CD14-positive monocyte (primary cell): ENCODE measurements at regions not wholly inside any gene's neighbourhood (a gene's known extent, or its start where the extent isn't known, plus 50 kb on each side); places are given as distances from the start of the nearest gene placed in this dataset.
A peak's percentile ranks its signal among the peaks of the same experiment; 100 is the strongest.

Experiments
- DNase-seq, 3 donors: peaks; one replicate each; pipeline ENCODE4 v3.0.0-alpha.2; 2011 to 2022
- H2AFZ ChIP-seq: 2 replicates; pipeline ENCODE4 v1.6.0; 2012; ENCODE audit warnings: mild to moderate bottlenecking, low read depth, low read length, inconsistent platforms; ENCODE audit not compliant: insufficient read depth, poor library complexity, severe bottlenecking
- H3K27ac ChIP-seq, 2 donors: 1 replicate in 1 of 2; 2 replicates in 1 of 2; pipeline ENCODE4 v1.5.1; 2012 to 2013; ENCODE audit warnings: low read length in 2 of 2, control low read depth in 1 of 2, inconsistent platforms in 1 of 2, low read depth in 1 of 2, mild to moderate bottlenecking in 1 of 2
- H3K27me3 ChIP-seq, 2 donors: one replicate each; pipeline versions ENCODE4 v1.6.0 to v1.6.1; 2011 to 2013; ENCODE audit warnings: low read length in 2 of 2; ENCODE audit not compliant: control insufficient read depth in 2 of 2, insufficient read depth in 2 of 2
- H3K36me3 ChIP-seq, 2 donors: replicated peaks in 1 of 2; 1 replicate in 1 of 2; 2 replicates in 1 of 2; pipeline versions ENCODE4 v1.5.1 to v1.6.1; 2012 to 2013; ENCODE audit warnings: low read length in 2 of 2, control low read depth in 1 of 2, inconsistent platforms in 1 of 2, mild to moderate bottlenecking in 1 of 2; ENCODE audit not compliant: insufficient read depth in 2 of 2, control insufficient read depth in 1 of 2
- H3K4me1 ChIP-seq, 2 donors: 1 replicate in 1 of 2; 2 replicates in 1 of 2; pipeline versions ENCODE4 v1.5.1 to v1.6.1; 2012 to 2013; ENCODE audit warnings: low read length in 2 of 2, control low read depth in 1 of 2, inconsistent platforms in 1 of 2, mild to moderate bottlenecking in 1 of 2, moderate library complexity in 1 of 2; ENCODE audit not compliant: insufficient read depth in 2 of 2, control insufficient read depth in 1 of 2
- H3K4me2 ChIP-seq: replicated peaks from 2 replicates; pipeline ENCODE3; 2012; ENCODE audit warnings: low read length, moderate library complexity, mild to moderate bottlenecking; ENCODE audit not compliant: poor library complexity, severe bottlenecking; ENCODE audit errors: extremely low read depth
- H3K4me3 ChIP-seq, 3 experiments: fragments of 200-600 bp in 1 of 3; sonication (generic) in 1 of 3; replicated peaks in 1 of 3; 1 replicate in 2 of 3; 2 replicates in 1 of 3; pipeline ENCODE4 v1.5.1; 2011 to 2013; ENCODE audit warnings: low read length in 3 of 3, mild to moderate bottlenecking in 3 of 3, control low read depth in 2 of 3, low read depth in 2 of 3, inconsistent platforms in 1 of 3, moderate library complexity in 1 of 3
- H3K79me2 ChIP-seq: 2 replicates; pipeline ENCODE4 v1.6.0; 2012; ENCODE audit warnings: mild to moderate bottlenecking, control low read depth, inconsistent platforms, low read length, moderate library complexity; ENCODE audit not compliant: insufficient read depth
- H3K9ac ChIP-seq: 2 replicates; pipeline ENCODE4 v1.6.0; 2017; ENCODE audit warnings: low read length, mild to moderate bottlenecking; ENCODE audit not compliant: insufficient read depth, poor library complexity, severe bottlenecking
- H3K9me3 ChIP-seq, 2 donors: replicated peaks in 1 of 2; 1 replicate in 1 of 2; 2 replicates in 1 of 2; pipeline versions ENCODE4 v1.5.1 to v1.6.1; 2012 to 2013; ENCODE audit warnings: low read length in 2 of 2, control low read depth in 1 of 2; ENCODE audit not compliant: control insufficient read depth in 1 of 2, insufficient read depth in 1 of 2
- H4K20me1 ChIP-seq: 2 replicates; pipeline ENCODE4 v1.6.0; 2012; ENCODE audit warnings: mild to moderate bottlenecking, low read length, control low read depth, moderate library complexity; ENCODE audit not compliant: insufficient read depth
- H3K27ac Mint-ChIP-seq, 7 donors: one replicate each; pipeline ENCODE4 v1.8.0; 2020; ENCODE audit warnings: mild to moderate bottlenecking in 7 of 7, mixed read lengths in 7 of 7, moderate library complexity in 6 of 7, inconsistent platforms in 2 of 7
- H3K27me3 Mint-ChIP-seq, 3 donors: one replicate each; pipeline ENCODE4 v1.8.0; 2021 to 2022; ENCODE audit warnings: low read depth in 3 of 3, mild to moderate bottlenecking in 3 of 3, mixed read lengths in 3 of 3, moderate library complexity in 3 of 3, inconsistent platforms in 1 of 3
- H3K36me3 Mint-ChIP-seq, 2 donors: one replicate each; pipeline ENCODE4 v1.8.0; 2020; ENCODE audit warnings: mixed read lengths in 2 of 2, inconsistent platforms in 1 of 2, mild to moderate bottlenecking in 1 of 2
- H3K4me1 Mint-ChIP-seq: one replicate; pipeline ENCODE4 v1.8.0; 2020; ENCODE audit warnings: mild to moderate bottlenecking, mixed read lengths
- H3K4me3 Mint-ChIP-seq, 2 donors: one replicate each; pipeline ENCODE4 v1.8.0; 2020; ENCODE audit warnings: mild to moderate bottlenecking in 2 of 2, mixed read lengths in 2 of 2, moderate library complexity in 1 of 2
- H3K9me3 Mint-ChIP-seq, 7 donors: one replicate each; pipeline ENCODE4 v1.8.0; 2020 to 2022; ENCODE audit warnings: mixed read lengths in 7 of 7, mild to moderate bottlenecking in 6 of 7, moderate library complexity in 6 of 7, inconsistent platforms in 2 of 7
- WGBS: methylation state at CpG from one replicate; pipeline ENCODE4 v1.1.5; 2013; ENCODE audit warnings: missing lambda C conversion rate; ENCODE audit not compliant: insufficient coverage; 5-methylcytosine and 5-hydroxymethylcytosine counted together
- intact Hi-C, 2 donors: fragments of 100-400 bp; cut with micrococcal nuclease; formaldehyde crosslinking; loops; one replicate each; pipeline versions ENCODE4 v1.15.0 to v1.15.1; 2023
- TF ChIP-seq, protein P1 (sequence below): fragments of 200-600 bp; IDR thresholded peaks from one replicate; pipeline ENCODE4 v1.8.0; 2022; ENCODE audit warnings: antibody characterized with exemption, mild to moderate bottlenecking

DNA sequence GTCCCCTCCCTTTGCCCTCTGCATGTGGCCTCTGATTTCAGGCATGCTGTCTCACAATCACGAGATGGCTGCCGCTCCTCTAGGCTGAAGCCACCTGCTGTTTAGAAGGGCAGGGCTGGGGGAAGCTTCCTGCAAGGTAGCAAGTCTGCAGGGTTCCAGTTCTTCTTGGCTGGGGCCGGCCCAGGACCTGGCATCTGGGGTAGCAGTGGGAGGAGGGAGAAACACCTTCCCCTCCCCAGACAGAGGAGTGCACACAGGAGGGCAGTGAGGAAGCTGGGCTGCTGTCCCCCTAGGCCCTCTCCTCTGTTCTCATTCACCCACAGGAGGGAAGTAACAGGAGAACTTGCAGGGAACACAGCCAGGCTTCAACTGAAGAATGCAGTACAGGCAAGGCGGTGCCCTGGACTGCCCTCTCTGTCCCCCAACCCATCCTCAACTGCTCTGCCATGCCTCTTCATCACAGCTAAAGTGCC is 345.9 kb upstream of the HS6ST1 start:
- peaks cover 19% of the 10 kb centered on the region for H3K4me1 Mint-ChIP-seq
- Histone ChIP-seq H3K4me1 (peaks cover 0 to 12% of the 10 kb centered on the region in 2 donors), H4K20me1 (no peaks in the 10 kb centered on the region), H3K4me2 (no peak overlapping the region), H3K36me3 (no peaks in the 10 kb centered on the region), H3K9ac (no peak overlapping the region), H3K27me3 (no peaks in the 10 kb centered on the region), H3K9me3 (no peaks in the 10 kb centered on the region), H2AFZ (peak overlapping the region; percentile 21), H3K27ac (no peak overlapping the region), H3K79me2 (no peaks in the 10 kb centered on the region), H3K4me3 (no peak overlapping the region)
- peak overlapping the region in 2 of 7 donors; percentile 31 to 79 for H3K27ac Mint-ChIP-seq
- TF ChIP-seq, protein P1, sequence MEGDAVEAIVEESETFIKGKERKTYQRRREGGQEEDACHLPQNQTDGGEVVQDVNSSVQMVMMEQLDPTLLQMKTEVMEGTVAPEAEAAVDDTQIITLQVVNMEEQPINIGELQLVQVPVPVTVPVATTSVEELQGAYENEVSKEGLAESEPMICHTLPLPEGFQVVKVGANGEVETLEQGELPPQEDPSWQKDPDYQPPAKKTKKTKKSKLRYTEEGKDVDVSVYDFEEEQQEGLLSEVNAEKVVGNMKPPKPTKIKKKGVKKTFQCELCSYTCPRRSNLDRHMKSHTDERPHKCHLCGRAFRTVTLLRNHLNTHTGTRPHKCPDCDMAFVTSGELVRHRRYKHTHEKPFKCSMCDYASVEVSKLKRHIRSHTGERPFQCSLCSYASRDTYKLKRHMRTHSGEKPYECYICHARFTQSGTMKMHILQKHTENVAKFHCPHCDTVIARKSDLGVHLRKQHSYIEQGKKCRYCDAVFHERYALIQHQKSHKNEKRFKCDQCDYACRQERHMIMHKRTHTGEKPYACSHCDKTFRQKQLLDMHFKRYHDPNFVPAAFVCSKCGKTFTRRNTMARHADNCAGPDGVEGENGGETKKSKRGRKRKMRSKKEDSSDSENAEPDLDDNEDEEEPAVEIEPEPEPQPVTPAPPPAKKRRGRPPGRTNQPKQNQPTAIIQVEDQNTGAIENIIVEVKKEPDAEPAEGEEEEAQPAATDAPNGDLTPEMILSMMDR: no peak
- peaks cover 10 to 17% (median 14%) of the 10 kb centered on the region in 3 donors for H3K27me3 Mint-ChIP-seq
- peaks cover 0 to 4% (median 2%) of the 10 kb centered on the region in 7 donors for H3K9me3 Mint-ChIP-seq
- H3K36me3 Mint-ChIP-seq: no peaks in the 10 kb centered on the region
- no peak overlapping the region for H3K4me3 Mint-ChIP-seq
- 34% methylated on average over 3 of the region's 4 CpGs for WGBS
- DNase-seq: no peak
- intact Hi-C loops: no loop called here

DNA sequence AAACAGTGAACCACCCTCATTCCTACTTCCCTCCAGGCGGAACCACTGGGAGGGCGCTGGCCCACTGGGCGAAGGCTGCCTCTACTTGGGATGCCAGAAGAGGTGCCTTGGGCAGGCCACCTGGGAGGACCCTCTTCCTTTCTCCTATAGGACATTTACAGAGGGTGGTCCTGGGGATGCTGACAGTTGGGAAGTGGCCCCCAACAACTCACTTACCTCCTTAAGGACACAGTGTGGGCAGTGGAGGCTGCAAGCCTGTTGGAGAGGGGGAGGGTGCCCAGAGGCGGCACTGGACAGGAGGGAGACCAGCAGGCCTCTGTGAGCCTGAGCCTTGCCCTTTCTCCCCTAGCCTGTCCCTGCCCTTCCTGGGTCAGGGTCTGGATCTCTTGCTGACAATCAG is 346.4 kb upstream of the HS6ST1 start:
- Mint-ChIP-seq H3K27ac (peak overlapping the region in 2 of 7 donors; percentile 31 to 79), H3K9me3 (peaks cover 0 to 3% (median 0%) of the 10 kb centered on the region in 7 donors), H3K4me3 (no peak overlapping the region), H3K27me3 (peaks cover 10 to 19% (median 14%) of the 10 kb centered on the region in 3 donors), H3K4me1 (peaks cover 16% of the 10 kb centered on the region), H3K36me3 (no peaks in the 10 kb centered on the region)
- H2AFZ ChIP-seq: no peak overlapping the region
- peaks cover 0 to 11% of the 10 kb centered on the region in 2 donors for H3K4me1 ChIP-seq
- H3K36me3 ChIP-seq: no peaks in the 10 kb centered on the region
- DNase-seq: no peak
- no peaks in the 10 kb centered on the region for H3K79me2 ChIP-seq
- H3K27me3 ChIP-seq: no peaks in the 10 kb centered on the region
- 81% methylated on average over 2 of the region's 4 CpGs for WGBS
- intact Hi-C loops: no loop called here
- no peaks in the 10 kb centered on the region for H4K20me1 ChIP-seq
- H3K4me2 ChIP-seq: no peak overlapping the region
- no peak overlapping the region for H3K4me3 ChIP-seq
- TF ChIP-seq, protein P1: no peak
- no peak overlapping the region for H3K9ac ChIP-seq
- no peaks in the 10 kb centered on the region for H3K9me3 ChIP-seq
- no peak overlapping the region for H3K27ac ChIP-seq
